Adrenal gland (tissue), 5 donors: ENCODE measurements at regions not wholly inside any gene's neighbourhood (a gene's known extent, or its start where the extent isn't known, plus 50 kb on each side); places are given as distances from the start of the nearest gene placed in this dataset.

Experiments
- CTCF ChIP-seq, 6 experiments: fragments of 450-650 bp in 4 of 6; fragments of 200-600 bp in 2 of 6; sonication (generic) in 1 of 6; IDR thresholded peaks; 1 replicate in 5 of 6; 2 replicates in 1 of 6; pipeline versions ENCODE4 v1.5.1 to v1.8.0; 2016 to 2021; ENCODE audit warnings: antibody characterized with exemption in 6 of 6, mild to moderate bottlenecking in 2 of 6, moderate library complexity in 1 of 6
- POLR2A ChIP-seq, 2 donors: fragments of 450-650 bp; IDR thresholded peaks; one replicate each; pipeline ENCODE4 v1.6.1; 2017; ENCODE audit warnings: antibody characterized with exemption in 2 of 2, mild to moderate bottlenecking in 2 of 2, moderate library complexity in 1 of 2
- donor health status: DM: no; HTN: no; CAD: no.

GRCh38 chr2:149828520-149829210 lies 241.1 kb upstream of the MMADHC start:
- TF ChIP-seq CTCF (IDR thresholded peaks at IDR 0.05), result no peak
- TF ChIP-seq POLR2A (IDR thresholded peaks at IDR 0.05), result no peak
